Neural cell (in vitro differentiated cells): ENCODE measurements at regions not wholly inside any gene's neighbourhood (a gene's known extent, or its start where the extent isn't known, plus 50 kb on each side); places are given as distances from the start of the nearest gene placed in this dataset.

Source experiments
- CTCF ChIP-seq: fragments of 450-650 bp; IDR thresholded peaks from 2 replicates; pipeline ENCODE4 v1.5.1; 2014; ENCODE audit warnings: antibody characterized with exemption, mild to moderate bottlenecking, moderate library complexity; ENCODE audit not compliant: poor library complexity, severe bottlenecking
- EP300 ChIP-seq: fragments of 450-650 bp; conservative IDR thresholded peaks from 2 replicates; pipeline ENCODE4 v1.6.1; 2014; ENCODE audit warnings: antibody characterized with exemption, mild to moderate bottlenecking, moderate library complexity; ENCODE audit not compliant: poor library complexity, severe bottlenecking
- POLR2AphosphoS5 ChIP-seq: IDR thresholded peaks from 2 replicates; pipeline ENCODE4 v1.6.1; 2012
- RAD21 ChIP-seq: fragments of 450-650 bp; conservative IDR thresholded peaks from 2 replicates; pipeline ENCODE4 v1.6.1; 2014; ENCODE audit warnings: antibody characterized with exemption, mild to moderate bottlenecking, moderate library complexity
- TAF1 ChIP-seq: IDR thresholded peaks from 2 replicates; pipeline ENCODE4 v1.6.1; 2012; ENCODE audit warnings: low read depth

GRCh38 chr4:144572660-144573059, 73.3 kb upstream of the HHIP start:
- TF ChIP-seq CTCF = no peak
- no peak for TF ChIP-seq EP300
- TF ChIP-seq TAF1 = no peak
- no peak for TF ChIP-seq RAD21
- TF ChIP-seq POLR2AphosphoS5 = no peak
